Liver (tissue), 3 donors: ENCODE measurements at regions not wholly inside any gene's neighbourhood (a gene's known extent, or its start where the extent isn't known, plus 50 kb on each side); places are given as distances from the start of the nearest gene placed in this dataset.

Source experiments
- CTCF ChIP-seq: fragments of 150-350 bp; IDR thresholded peaks from 2 replicates; pipeline ENCODE4 v1.5.1; 2017; ENCODE audit warnings: improper control_type of control experiment, low read depth, low read length; ENCODE audit not compliant: missing input control
- FOXA1 ChIP-seq: IDR thresholded peaks from 2 replicates; pipeline ENCODE4 v1.6.1; 2016; ENCODE audit warnings: antibody characterized with exemption
- HNF4G ChIP-seq: IDR thresholded peaks from 2 replicates; pipeline ENCODE4 v1.6.1; 2016; ENCODE audit warnings: antibody characterized with exemption
- RAD21 ChIP-seq, 2 donors: IDR thresholded peaks; 2 replicates each; pipeline ENCODE4 v1.6.1; 2016; ENCODE audit warnings: antibody characterized with exemption in 2 of 2, mild to moderate bottlenecking in 2 of 2
- TAF1 ChIP-seq: conservative IDR thresholded peaks from 2 replicates; pipeline ENCODE4 v1.6.1; 2016; ENCODE audit warnings: antibody characterized with exemption, mild to moderate bottlenecking
- YY1 ChIP-seq: IDR thresholded peaks from 2 replicates; pipeline ENCODE4 v1.6.1; 2016; ENCODE audit warnings: antibody characterized with exemption, mild to moderate bottlenecking
- TF ChIP-seq, protein P1 (sequence below): IDR thresholded peaks from 2 replicates; pipeline ENCODE4 v1.6.1; 2016; ENCODE audit warnings: antibody characterized with exemption
- donor health status: healthy.
- donor health status: healthy.

- TF ChIP-seq, protein P1, sequence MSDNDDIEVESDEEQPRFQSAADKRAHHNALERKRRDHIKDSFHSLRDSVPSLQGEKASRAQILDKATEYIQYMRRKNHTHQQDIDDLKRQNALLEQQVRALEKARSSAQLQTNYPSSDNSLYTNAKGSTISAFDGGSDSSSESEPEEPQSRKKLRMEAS = no peak
- TF ChIP-seq RAD21 (IDR thresholded peaks at IDR 0.05) (no peak), CTCF (no peak), YY1 (no peak), FOXA1 (no peak), HNF4G (no peak), TAF1 (no peak)
Observed at GRCh38 chr5:21688655-21689054, 1164.5 kb downstream of the CDH12 start.
